ENCODE measurements at regions not wholly inside any gene's neighbourhood (a gene's known extent, or its start where the extent isn't known, plus 50 kb on each side); places are given as distances from the start of the nearest gene placed in this dataset.

DNA sequence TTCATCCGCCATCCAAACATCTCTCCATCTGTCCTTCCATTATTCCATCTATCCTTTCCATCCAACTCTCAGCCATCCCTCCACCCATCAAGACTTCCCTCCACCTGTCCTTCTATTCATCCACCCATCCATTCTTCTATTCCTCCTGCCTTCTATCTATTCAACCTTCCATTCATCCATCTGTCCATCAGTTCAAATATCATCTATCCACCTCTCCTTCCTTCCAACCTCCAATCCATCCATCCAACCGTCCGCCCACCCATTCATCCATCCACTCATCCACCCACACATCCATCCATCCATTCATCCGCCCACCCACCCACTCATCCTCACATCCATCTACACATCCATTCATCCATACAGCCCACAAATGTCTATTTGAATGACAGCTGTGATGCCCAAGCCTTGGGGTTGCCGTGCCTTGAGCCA is 132.1 kb downstream of the CEBPB start:
- in situ Hi-C loops (cut with HindIII; ENCODE audit: low pct_ligation_motif_present, low sequenced_read_pairs), result no loop called here
- no peak for DNase-seq
- H3K27ac ChIP-seq, result no peak overlapping the region
- no peaks in the 10 kb centered on the region for H3K27me3 ChIP-seq (replicated peaks)
- TF ChIP-seq, protein P1, sequence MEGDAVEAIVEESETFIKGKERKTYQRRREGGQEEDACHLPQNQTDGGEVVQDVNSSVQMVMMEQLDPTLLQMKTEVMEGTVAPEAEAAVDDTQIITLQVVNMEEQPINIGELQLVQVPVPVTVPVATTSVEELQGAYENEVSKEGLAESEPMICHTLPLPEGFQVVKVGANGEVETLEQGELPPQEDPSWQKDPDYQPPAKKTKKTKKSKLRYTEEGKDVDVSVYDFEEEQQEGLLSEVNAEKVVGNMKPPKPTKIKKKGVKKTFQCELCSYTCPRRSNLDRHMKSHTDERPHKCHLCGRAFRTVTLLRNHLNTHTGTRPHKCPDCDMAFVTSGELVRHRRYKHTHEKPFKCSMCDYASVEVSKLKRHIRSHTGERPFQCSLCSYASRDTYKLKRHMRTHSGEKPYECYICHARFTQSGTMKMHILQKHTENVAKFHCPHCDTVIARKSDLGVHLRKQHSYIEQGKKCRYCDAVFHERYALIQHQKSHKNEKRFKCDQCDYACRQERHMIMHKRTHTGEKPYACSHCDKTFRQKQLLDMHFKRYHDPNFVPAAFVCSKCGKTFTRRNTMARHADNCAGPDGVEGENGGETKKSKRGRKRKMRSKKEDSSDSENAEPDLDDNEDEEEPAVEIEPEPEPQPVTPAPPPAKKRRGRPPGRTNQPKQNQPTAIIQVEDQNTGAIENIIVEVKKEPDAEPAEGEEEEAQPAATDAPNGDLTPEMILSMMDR (IDR thresholded peaks at IDR 0.05; ENCODE audit: low read depth, low read length, missing control alignments), result no peak
- no peaks in the 10 kb centered on the region for H3K36me3 ChIP-seq (replicated peaks)
- no peak overlapping the region for H3K4me3 ChIP-seq (ENCODE audit: low read depth, low read length)

DNA sequence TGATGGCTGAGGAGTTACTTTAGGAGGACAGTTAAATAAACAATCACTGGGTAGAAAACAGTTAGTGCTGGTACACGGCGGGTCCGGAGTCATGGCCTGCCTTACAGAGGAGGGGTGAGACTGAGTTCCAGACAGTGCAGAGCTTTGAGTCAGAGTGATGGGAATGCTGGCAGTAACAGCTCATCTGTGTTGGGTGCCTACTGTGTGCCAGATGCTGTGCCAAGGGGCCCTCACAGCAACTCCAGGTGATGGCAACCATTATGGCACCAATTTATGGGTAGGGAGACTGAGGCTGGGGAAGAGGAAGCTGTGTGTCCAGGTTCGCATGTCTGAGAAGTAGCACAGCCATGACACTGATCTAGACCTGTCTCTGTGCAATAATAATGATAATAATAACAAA is 132.6 kb downstream of the CEBPB start:
- in situ Hi-C loops (cut with HindIII; ENCODE audit: low pct_ligation_motif_present, low sequenced_read_pairs), result no loop called here
- Histone ChIP-seq H3K27ac (no peak overlapping the region), H3K4me3 (ENCODE audit: low read depth, low read length) (no peak overlapping the region), H3K27me3 (replicated peaks) (no peaks in the 10 kb centered on the region), H3K36me3 (replicated peaks) (no peaks in the 10 kb centered on the region)
- DNase-seq, result no peak
- TF ChIP-seq, protein P1 (IDR thresholded peaks at IDR 0.05; ENCODE audit: low read depth, low read length, missing control alignments), result no peak

DNA sequence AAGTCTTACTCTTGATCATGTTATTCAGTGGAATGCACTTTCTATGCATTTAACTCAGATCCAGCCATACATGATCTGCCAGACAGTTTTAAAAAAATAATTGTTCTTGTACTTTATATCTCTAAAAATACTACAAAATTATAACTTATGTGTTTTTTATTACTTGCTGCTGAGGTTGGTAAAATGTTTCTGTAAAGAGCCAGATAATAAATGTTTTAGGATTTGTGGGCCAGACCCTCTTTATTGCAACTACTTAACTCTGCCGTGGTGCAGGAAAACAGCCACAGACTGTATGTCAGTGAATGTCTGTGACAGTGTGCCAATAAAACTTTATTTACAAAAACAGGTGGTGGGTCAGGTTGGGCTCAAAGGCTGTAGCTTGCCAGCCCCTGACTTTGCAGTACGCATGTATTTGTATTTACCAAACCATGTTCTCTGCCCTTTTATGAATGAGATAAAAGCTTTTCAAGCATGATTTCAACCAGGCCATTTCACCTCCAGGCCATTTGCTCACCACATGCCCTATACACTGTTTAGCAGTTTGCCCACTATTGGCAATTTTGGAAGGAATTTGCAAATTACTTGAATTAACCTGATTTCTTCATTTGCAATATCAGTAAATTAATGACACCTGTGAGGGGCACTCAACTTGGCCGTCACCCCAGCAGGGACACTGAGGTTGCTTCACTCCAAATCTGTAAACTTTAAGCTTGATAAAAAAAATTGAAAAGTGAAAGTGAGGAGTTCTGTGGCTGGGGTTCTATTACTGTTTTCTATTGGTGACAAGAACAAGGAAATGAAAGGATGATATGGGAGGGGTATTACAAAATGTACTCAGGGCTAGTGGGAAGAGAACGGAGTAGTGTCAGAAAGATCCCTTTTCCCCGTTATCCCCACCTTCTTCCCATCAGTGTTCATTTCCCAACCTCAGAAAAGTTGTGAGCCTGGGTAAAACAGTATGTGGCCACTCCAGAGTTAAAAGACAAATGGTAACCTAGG is 133.4 kb downstream of the CEBPB start:
- no peak for DNase-seq
- Histone ChIP-seq H3K27ac (no peak overlapping the region), H3K27me3 (replicated peaks) (no peaks in the 10 kb centered on the region), H3K4me3 (ENCODE audit: low read depth, low read length) (no peak overlapping the region), H3K36me3 (replicated peaks) (no peaks in the 10 kb centered on the region)
- TF ChIP-seq, protein P1 (IDR thresholded peaks at IDR 0.05; ENCODE audit: low read depth, low read length, missing control alignments), result no peak
- in situ Hi-C loops (cut with HindIII; ENCODE audit: low pct_ligation_motif_present, low sequenced_read_pairs), result no loop called here

DNA sequence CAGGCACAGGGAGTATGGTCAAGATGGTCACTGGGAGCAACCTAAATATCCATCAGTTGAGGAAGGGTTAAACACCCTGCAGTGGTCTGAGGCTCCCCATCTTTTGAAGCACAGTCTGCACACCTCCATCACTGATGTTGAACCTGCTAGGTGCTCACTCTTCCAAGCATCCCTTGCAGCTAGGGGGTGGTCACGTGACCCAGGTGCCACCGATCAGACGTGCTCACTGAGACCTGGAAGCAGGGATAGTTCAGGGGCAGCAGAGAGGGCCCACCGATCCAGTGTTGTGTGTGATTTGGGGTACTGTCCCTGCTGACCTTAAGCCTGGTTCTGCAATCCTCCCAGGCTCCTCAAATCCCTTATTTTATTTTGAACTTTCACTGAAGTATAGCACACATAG is 134.6 kb downstream of the CEBPB start:
- in situ Hi-C loops (cut with HindIII; ENCODE audit: low pct_ligation_motif_present, low sequenced_read_pairs), result no loop called here
- no peak overlapping the region for H3K4me3 ChIP-seq (ENCODE audit: low read depth, low read length)
- TF ChIP-seq, protein P1 (IDR thresholded peaks at IDR 0.05; ENCODE audit: low read depth, low read length, missing control alignments), result no peak
- H3K27ac ChIP-seq, result no peak overlapping the region
- no peaks in the 10 kb centered on the region for H3K27me3 ChIP-seq (replicated peaks)
- no peak for DNase-seq
- no peaks in the 10 kb centered on the region for H3K36me3 ChIP-seq (replicated peaks)

DNA sequence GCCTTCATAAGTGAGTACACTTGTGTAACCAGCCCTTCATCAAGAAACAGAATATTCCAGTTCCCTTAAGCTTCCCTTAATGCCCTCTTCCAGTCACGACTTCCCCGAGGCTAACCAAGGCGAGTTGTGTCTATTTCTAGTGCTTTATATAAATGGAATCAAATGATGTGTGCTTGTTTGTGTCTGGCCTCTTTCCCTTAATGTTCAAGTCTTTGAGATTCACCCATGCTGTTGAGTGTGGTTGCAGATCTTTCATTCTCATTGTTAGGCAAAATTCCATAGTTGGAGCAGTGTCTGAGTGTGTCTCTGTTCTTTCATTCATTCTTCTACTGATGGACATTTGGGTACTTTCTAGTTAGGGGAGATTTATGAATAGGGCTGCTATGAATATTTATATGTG is 135.0 kb downstream of the CEBPB start:
- in situ Hi-C loops (cut with HindIII; ENCODE audit: low pct_ligation_motif_present, low sequenced_read_pairs), result no loop called here
- TF ChIP-seq, protein P1 (IDR thresholded peaks at IDR 0.05; ENCODE audit: low read depth, low read length, missing control alignments), result no peak
- DNase-seq, result no peak
- H3K27ac ChIP-seq, result no peak overlapping the region
- H3K27me3 ChIP-seq (replicated peaks), result no peaks in the 10 kb centered on the region
- no peaks in the 10 kb centered on the region for H3K36me3 ChIP-seq (replicated peaks)
- H3K4me3 ChIP-seq (ENCODE audit: low read depth, low read length), result no peak overlapping the region
